ENCODE measurements at regions not wholly inside any gene's neighbourhood (a gene's known extent, or its start where the extent isn't known, plus 50 kb on each side); places are given as distances from the start of the nearest gene placed in this dataset.

DNA sequence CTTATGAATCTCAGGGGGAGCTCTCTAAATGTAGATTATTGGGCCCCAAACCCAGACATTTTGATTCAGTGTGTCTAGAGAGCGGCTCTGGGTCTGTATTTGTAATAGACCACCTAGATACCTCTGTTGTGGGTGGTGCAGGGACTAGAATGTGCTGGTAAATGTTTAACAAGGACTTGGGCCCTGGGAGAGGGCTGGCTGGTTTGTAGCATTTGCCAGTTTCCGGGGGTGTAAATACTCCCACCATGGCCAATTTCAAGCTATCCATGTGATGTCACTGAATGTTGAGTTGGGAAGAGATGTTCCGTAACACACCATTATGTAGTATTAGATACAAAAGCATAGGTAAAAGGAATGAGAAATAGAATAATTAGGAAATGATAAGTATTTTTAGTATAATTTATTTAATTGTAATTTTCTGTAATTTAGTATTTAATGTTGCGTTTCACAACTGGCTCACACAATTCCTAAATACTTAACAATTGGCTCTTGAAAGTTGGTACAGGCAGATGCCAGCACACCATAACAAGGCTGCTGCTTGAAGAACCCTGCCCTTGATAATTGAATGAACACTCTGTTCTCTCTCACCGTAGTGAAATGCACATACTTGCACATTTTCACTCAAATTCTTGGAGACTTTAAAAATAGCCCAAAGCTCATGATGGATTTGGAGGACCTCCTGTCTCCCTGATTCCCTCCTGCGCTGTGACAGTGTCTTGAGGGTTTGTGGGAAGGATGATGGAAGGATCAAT lies 359.2 kb upstream of the PROK2 start:
- Histone ChIP-seq H3K79me2 (replicated peaks; ENCODE audit: insufficient read depth) (no peaks in the 10 kb centered on the region), H3K27ac (ENCODE audit: low read depth) (no peak overlapping the region), H4K20me1 (replicated peaks; ENCODE audit: insufficient read depth) (no peaks in the 10 kb centered on the region), H3K4me1 (ENCODE audit: insufficient read depth) (no peaks in the 10 kb centered on the region), H3F3A (replicated peaks; ENCODE audit: low read depth) (no peaks in the 10 kb centered on the region), H3K27me3 (ENCODE audit: insufficient read depth) (no peaks in the 10 kb centered on the region), H2AFZ (no peak overlapping the region), H3K4me3 (no peak overlapping the region), H3K9me2 (ENCODE audit: insufficient read depth) (0 out of 2 replicates have a peak, but pooled peaks cover 1% of the 10 kb centered on the region), H3K36me3 (ENCODE audit: insufficient read depth) (no peaks in the 10 kb centered on the region), H3K4me2 (no peak overlapping the region)
- Mint-ChIP-seq H3K4me1 (no peaks in the 10 kb centered on the region; the same call in 2 of the 3 replicates), H3K27ac (no peak overlapping the region), H3K27me3 (ENCODE audit: insufficient read depth, low read depth, poor library complexity) (peaks cover 1% of the 10 kb centered on the region), H3K36me3 (ENCODE audit: low read depth) (no peaks in the 10 kb centered on the region; the same call in 2 of the 3 replicates), H3K4me3 (no peak overlapping the region), H3K9me3 (peaks cover 4% of the 10 kb centered on the region; the same call in 1 of the 3 replicates)
- TF ChIP-seq, protein P1, sequence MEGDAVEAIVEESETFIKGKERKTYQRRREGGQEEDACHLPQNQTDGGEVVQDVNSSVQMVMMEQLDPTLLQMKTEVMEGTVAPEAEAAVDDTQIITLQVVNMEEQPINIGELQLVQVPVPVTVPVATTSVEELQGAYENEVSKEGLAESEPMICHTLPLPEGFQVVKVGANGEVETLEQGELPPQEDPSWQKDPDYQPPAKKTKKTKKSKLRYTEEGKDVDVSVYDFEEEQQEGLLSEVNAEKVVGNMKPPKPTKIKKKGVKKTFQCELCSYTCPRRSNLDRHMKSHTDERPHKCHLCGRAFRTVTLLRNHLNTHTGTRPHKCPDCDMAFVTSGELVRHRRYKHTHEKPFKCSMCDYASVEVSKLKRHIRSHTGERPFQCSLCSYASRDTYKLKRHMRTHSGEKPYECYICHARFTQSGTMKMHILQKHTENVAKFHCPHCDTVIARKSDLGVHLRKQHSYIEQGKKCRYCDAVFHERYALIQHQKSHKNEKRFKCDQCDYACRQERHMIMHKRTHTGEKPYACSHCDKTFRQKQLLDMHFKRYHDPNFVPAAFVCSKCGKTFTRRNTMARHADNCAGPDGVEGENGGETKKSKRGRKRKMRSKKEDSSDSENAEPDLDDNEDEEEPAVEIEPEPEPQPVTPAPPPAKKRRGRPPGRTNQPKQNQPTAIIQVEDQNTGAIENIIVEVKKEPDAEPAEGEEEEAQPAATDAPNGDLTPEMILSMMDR (conservative IDR thresholded peaks at IDR 0.05; ENCODE audit: low read depth in 2 of 2), result no peak
- TF ChIP-seq JUNB (IDR thresholded peaks at IDR 0.05; ENCODE audit: unreplicated experiment) (no peak), ZNF114 (CRISPR knock-in tag; IDR thresholded peaks at IDR 0.05) (no peak), EZH2phosphoT487 (IDR thresholded peaks at IDR 0.05; ENCODE audit: unreplicated experiment) (no peak), NANOG (IDR thresholded peaks at IDR 0.05; ENCODE audit: borderline replicate concordance) (no peak)
- TF ChIP-seq, protein P2, sequence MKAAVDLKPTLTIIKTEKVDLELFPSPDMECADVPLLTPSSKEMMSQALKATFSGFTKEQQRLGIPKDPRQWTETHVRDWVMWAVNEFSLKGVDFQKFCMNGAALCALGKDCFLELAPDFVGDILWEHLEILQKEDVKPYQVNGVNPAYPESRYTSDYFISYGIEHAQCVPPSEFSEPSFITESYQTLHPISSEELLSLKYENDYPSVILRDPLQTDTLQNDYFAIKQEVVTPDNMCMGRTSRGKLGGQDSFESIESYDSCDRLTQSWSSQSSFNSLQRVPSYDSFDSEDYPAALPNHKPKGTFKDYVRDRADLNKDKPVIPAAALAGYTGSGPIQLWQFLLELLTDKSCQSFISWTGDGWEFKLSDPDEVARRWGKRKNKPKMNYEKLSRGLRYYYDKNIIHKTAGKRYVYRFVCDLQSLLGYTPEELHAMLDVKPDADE (IDR thresholded peaks at IDR 0.05), result no peak
- TF ChIP-seq, protein P3, sequence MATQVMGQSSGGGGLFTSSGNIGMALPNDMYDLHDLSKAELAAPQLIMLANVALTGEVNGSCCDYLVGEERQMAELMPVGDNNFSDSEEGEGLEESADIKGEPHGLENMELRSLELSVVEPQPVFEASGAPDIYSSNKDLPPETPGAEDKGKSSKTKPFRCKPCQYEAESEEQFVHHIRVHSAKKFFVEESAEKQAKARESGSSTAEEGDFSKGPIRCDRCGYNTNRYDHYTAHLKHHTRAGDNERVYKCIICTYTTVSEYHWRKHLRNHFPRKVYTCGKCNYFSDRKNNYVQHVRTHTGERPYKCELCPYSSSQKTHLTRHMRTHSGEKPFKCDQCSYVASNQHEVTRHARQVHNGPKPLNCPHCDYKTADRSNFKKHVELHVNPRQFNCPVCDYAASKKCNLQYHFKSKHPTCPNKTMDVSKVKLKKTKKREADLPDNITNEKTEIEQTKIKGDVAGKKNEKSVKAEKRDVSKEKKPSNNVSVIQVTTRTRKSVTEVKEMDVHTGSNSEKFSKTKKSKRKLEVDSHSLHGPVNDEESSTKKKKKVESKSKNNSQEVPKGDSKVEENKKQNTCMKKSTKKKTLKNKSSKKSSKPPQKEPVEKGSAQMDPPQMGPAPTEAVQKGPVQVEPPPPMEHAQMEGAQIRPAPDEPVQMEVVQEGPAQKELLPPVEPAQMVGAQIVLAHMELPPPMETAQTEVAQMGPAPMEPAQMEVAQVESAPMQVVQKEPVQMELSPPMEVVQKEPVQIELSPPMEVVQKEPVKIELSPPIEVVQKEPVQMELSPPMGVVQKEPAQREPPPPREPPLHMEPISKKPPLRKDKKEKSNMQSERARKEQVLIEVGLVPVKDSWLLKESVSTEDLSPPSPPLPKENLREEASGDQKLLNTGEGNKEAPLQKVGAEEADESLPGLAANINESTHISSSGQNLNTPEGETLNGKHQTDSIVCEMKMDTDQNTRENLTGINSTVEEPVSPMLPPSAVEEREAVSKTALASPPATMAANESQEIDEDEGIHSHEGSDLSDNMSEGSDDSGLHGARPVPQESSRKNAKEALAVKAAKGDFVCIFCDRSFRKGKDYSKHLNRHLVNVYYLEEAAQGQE (IDR thresholded peaks at IDR 0.05; ENCODE audit: unreplicated experiment), result no peak
- no peak for DNase-seq (ENCODE audit: low spot score)
- no peak for ATAC-seq

DNA sequence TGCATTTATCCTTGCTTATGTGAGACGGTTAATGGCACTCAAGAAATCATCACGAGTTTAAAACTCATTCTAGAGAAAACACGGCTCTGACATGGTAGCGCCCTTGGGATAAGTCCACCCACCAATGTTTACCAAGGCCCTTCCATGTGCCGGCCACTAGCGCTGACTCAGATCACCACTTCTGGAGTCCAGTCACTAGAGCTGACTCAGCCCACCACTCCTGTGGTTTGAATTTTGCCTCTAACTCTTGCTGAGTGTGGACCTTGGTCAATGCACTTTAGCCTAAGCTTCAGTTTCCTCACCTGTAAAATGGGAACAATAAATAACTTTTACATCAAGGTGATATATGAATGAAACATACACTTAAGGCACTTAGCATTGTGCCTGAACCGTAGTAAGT lies 358.4 kb upstream of the PROK2 start:
- Histone ChIP-seq H3F3A (replicated peaks; ENCODE audit: low read depth) (no peaks in the 10 kb centered on the region), H3K9me2 (ENCODE audit: insufficient read depth) (0 out of 2 replicates have a peak, but pooled peaks cover 5% of the 10 kb centered on the region), H3K4me2 (no peak overlapping the region), H3K27ac (ENCODE audit: low read depth) (no peak overlapping the region), H3K27me3 (ENCODE audit: insufficient read depth) (no peaks in the 10 kb centered on the region), H3K79me2 (replicated peaks; ENCODE audit: insufficient read depth) (no peaks in the 10 kb centered on the region), H3K4me3 (no peak overlapping the region), H3K4me1 (ENCODE audit: insufficient read depth) (no peaks in the 10 kb centered on the region), H3K36me3 (ENCODE audit: insufficient read depth) (no peaks in the 10 kb centered on the region), H2AFZ (no peak overlapping the region), H4K20me1 (replicated peaks; ENCODE audit: insufficient read depth) (no peaks in the 10 kb centered on the region)
- DNase-seq (ENCODE audit: low spot score) (no peak), ATAC-seq (no peak)
- no peaks in the 10 kb centered on the region; the same call in 2 of the 3 replicates for H3K36me3 Mint-ChIP-seq (ENCODE audit: low read depth)
- peaks cover 1% of the 10 kb centered on the region for H3K27me3 Mint-ChIP-seq (ENCODE audit: insufficient read depth, low read depth, poor library complexity)
- no peak for TF ChIP-seq NANOG (IDR thresholded peaks at IDR 0.05; ENCODE audit: borderline replicate concordance)
- TF ChIP-seq, protein P2 (IDR thresholded peaks at IDR 0.05), result no peak
- no peak overlapping the region for H3K4me3 Mint-ChIP-seq
- peaks cover 2% of the 10 kb centered on the region; the same call in 1 of the 3 replicates for H3K9me3 Mint-ChIP-seq
- no peaks in the 10 kb centered on the region; the same call in 2 of the 3 replicates for H3K4me1 Mint-ChIP-seq
- H3K27ac Mint-ChIP-seq, result no peak overlapping the region
